ENCODE measurements at regions not wholly inside any gene's neighbourhood (a gene's known extent, or its start where the extent isn't known, plus 50 kb on each side); places are given as distances from the start of the nearest gene placed in this dataset.
"Not testable (repeated sequence)": the region's sequence is repeated elsewhere in the genome, so short reads cannot be mapped to it uniquely, and the experiment has no call there.

DNA sequence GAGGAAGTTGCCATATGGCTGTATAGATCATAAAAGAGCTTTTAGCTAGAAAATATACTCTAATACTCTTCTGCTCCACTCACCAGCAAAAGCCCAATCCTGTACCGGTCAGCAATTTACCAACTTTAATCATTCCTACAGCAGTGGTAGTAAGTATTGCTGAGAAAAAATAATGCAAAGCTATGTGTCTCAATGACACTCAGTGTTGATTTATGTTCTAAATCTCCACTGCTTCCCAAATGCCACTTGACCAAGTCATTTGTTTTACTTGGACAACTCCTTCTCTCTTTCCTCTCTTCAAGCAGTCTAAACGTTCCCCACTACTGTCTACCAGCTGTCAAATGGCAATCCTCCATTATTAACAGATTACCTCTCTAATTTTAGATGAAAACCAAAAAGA is 201.8 kb upstream of the GK2 start:
- no peak for DNase-seq (ENCODE audit: low spot score)

GRCh38 chr4:79607979-79608378 is 200.0 kb upstream of the GK2 start:
- DNase-seq (ENCODE audit: low spot score): no peak

GRCh38 chr4:79604152-79604551 is 196.1 kb upstream of the GK2 start:
- no peak for DNase-seq (ENCODE audit: low spot score)

DNA sequence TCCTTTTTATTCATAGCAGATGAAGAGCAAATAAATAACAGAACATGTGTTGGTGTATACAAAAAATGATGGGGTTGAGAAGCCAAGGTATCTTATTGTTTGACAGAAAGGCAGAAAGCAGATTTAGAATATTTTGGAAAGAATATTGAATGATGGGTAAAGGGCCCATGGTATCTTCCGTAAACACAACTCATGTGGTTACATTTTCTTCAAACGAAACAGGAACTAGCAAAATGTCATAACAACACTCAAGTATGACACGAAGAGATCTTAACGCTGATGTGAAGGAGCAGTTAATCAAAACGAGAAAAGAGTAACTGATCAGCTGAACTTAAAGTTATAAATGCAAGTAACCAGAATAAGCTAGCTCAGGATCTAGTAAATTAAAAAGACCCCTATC is 195.7 kb upstream of the GK2 start:
- no peak for DNase-seq (ENCODE audit: low spot score)

GRCh38 chr4:79599691-79600090 is 191.7 kb upstream of the GK2 start:
- DNase-seq (ENCODE audit: low spot score): no peak

DNA sequence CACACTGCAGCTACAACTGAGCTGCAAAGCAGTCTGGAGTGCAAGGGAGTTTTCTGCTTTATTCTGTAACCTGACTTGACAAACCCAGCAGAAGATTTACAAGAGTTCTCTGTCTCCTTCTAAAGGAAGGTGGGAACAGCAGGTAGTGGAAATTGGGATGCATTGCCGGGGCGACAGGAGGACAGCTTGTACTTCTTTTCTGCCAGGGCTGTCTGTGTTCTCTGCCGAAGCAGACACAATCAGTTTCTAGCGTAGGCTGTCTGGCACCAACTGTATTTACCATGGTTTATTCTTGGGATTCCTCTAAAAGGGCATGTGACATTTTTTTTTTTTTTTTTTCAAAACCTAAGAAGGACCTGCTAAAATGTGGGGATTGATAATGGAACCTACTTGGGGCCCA is 190.8 kb upstream of the GK2 start:
- no peak for DNase-seq (ENCODE audit: low spot score)

GRCh38 chr4:79598214-79598613 is 190.2 kb upstream of the GK2 start:
- DNase-seq (ENCODE audit: low spot score): no peak

GRCh38 chr4:79597266-79597665 is 189.2 kb upstream of the GK2 start:
- no peak for DNase-seq (ENCODE audit: low spot score)

- not testable (repeated sequence) for DNase-seq (ENCODE audit: low spot score)
Measured at GRCh38 chr4:79592218-79592617, 184.2 kb upstream of the GK2 start.

GRCh38 chr4:79588679-79589078 is 180.7 kb upstream of the GK2 start:
- DNase-seq (ENCODE audit: low spot score): no peak

DNA sequence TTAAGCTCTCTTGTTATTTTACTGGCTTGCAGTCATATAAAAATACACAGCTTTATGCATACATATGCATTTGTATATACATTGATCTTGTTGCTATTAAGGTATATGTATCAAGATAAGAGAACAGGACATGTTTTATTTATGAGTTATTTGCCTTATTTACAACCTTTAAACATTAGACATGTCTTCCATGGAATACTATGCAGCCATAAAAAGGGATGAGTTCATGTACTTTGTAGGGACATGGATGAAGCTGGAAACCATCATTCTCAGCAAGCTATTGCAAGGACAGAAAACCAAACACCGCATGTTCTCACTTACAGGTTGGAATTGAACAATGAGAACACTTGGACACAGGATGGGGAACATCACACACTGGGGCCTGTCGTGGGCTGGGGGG is 179.2 kb upstream of the GK2 start:
- DNase-seq (ENCODE audit: low spot score): not testable (repeated sequence)

GRCh38 chr4:79585834-79586233 is 177.8 kb upstream of the GK2 start:
- DNase-seq (ENCODE audit: low spot score): no peak

- no peak for DNase-seq (ENCODE audit: low spot score)
Measured at GRCh38 chr4:79585330-79585729, 177.3 kb upstream of the GK2 start.

DNA sequence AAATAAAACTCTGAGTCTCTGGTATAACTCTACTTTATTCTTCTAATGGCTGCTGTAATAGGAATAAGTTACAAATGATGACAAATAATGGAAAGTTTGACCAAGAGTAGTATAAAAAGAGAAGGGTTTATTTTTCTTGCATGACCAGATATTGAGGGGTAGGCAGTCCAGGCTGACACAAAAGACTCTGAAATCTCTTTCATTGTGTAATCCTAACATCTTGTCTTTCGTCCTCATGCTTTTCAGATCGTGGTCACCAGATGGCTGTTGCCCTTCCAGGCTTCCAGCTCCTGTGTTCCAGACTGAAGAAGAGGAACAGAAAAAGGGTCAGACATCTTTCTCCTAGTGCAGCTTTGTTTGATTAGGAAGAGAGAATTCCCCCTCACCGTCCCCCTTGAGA is 176.9 kb upstream of the GK2 start:
- no peak for DNase-seq (ENCODE audit: low spot score)

GRCh38 chr4:79584352-79584751 is 176.3 kb upstream of the GK2 start:
- no peak for DNase-seq (ENCODE audit: low spot score)

- DNase-seq (ENCODE audit: low spot score): no peak
Measured at GRCh38 chr4:79578606-79579005, 170.6 kb upstream of the GK2 start.

GRCh38 chr4:79576429-79576753 is 168.4 kb upstream of the GK2 start:
- DNase-seq (ENCODE audit: low spot score): peak; percentile 53

GRCh38 chr4:79575709-79576428 is 167.8 kb upstream of the GK2 start:
- DNase-seq (ENCODE audit: low spot score): no peak

DNA sequence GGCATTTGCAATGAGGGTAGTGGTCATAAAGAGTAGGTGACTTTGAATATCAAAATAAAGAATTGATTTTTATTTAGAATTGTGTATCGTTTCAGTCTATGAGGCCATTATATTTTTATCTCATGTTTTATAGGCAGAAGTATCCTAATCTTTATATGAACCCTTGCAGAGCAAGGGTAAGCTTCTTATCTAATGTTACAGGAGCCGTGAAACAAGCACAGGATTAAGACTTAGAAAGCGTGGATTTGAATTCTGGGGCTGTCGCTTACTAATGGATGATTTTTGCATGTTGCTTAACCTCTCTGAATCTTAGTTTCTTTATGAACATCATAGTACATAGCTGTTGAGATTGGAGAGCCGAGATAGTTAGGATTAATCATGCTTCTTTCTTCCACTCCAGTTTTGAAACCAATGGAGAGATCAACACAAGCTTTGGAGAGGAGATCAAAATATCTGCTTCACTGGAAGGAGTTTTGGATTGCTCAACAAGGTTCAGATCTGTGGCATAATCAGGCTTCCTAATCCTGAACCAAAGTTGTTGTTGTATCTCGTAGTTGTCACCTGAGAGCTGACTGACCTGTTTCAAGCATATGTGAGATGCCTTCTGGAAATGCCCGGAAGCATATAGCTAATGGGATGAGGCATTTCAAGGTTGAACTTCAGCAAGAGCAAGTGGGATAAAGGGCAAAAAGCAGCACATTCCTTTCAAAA is 166.9 kb upstream of the GK2 start:
- no peak for DNase-seq (ENCODE audit: low spot score)

- DNase-seq (ENCODE audit: low spot score): no peak
Measured at GRCh38 chr4:79563219-79563618, 155.2 kb upstream of the GK2 start.

DNA sequence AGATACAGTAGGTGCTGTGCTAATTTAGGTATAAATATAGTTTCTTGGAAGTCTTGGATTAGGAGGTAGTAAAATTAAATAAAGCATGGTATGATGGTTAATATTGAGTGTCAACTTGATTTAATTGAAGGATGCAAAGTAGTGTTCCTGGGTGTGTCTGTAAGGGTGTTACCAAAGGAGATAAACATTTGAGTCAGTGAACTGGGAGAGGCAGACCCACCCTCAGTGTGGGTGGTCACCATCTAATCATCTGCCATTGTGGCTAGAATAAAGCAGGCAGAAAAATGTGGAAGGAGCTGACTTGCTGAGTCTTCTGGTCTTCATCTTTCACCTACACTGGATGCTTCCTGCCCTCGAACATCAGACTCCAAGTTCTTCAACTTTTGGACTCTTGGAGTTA is 153.7 kb upstream of the GK2 start:
- DNase-seq (ENCODE audit: low spot score): no peak

DNA sequence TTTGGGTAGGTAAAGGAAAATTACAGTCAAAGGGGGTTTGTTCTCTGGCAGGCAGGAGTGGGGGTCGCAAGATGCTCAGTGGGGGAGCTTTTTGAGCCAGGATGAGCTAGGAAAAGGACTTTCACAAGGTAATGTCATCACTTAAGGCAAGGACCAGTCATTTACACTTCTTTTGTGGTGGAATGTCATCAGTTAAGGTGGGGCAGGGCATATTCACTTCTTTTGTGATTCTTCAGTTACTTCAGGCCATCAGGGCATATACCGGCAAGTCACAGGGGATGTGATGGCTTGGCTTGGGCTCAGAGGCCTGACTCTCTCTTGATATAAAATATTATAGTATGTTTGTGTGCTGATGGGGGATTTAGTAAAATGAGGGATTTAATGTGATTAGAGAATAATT is 151.4 kb upstream of the GK2 start:
- DNase-seq (ENCODE audit: low spot score): not testable (repeated sequence)

DNA sequence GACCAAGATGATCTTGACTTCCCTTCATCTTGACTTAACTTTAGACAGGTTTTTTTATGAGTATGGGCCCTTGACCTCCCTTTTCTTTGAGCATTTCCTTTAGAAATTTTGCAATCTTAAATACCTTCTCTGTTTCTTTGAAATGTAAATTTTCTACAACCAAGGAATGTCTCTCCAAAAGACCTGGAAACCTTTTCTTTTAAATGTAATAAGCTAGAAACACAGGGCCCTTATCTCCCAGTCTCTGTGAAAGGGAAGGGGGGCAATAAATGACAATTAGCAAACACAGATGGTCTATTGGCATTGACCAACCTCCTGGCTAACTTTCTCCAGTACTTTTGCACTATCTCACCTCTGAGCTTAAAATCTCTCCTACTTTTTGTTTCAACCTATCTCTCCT is 144.3 kb upstream of the GK2 start:
- DNase-seq (ENCODE audit: low spot score): no peak

DNA sequence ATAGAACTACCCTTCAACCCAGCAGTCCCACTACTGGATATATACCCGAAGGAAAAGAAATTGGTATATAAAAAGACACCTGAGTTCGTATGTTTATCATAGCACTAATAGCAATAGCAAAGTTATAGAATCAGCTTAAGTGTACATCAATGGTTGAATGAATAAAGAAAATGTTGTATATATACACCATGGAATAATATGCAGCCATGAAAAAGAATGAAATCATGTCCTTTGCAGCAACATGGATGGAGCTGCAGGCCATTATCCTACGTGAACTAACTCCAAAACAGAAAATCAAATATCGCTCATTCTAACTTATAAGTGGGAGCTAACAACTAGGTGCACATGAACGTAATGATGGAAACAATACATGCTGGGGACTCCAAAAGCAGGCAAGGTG is 143.5 kb upstream of the GK2 start:
- no peak for DNase-seq (ENCODE audit: low spot score)
